ENCODE measurements at regions not wholly inside any gene's neighbourhood (a gene's known extent, or its start where the extent isn't known, plus 50 kb on each side); places are given as distances from the start of the nearest gene placed in this dataset.

GRCh38 chr9:108002371-108002956 lies 512.9 kb upstream of the KLF4 start:
- no peak for DNase-seq (ENCODE audit: low read depth in 2 of 2)

GRCh38 chr9:108001237-108001636 lies 511.7 kb upstream of the KLF4 start:
- DNase-seq (ENCODE audit: low read depth in 2 of 2): no peak

- DNase-seq (ENCODE audit: low read depth in 2 of 2): no peak
Measured at GRCh38 chr9:107999890-108000289, 510.3 kb upstream of the KLF4 start.

- no peak for DNase-seq (ENCODE audit: low read depth in 2 of 2)
Measured at GRCh38 chr9:107999011-107999410, 509.4 kb upstream of the KLF4 start.

GRCh38 chr9:107994648-107995047 lies 505.1 kb upstream of the KLF4 start:
- DNase-seq (ENCODE audit: low read depth in 2 of 2): no peak

GRCh38 chr9:107992271-107992670 lies 502.7 kb upstream of the KLF4 start:
- no peak for DNase-seq (ENCODE audit: low read depth in 2 of 2)

GRCh38 chr9:107991581-107991980 lies 502.0 kb upstream of the KLF4 start:
- DNase-seq (ENCODE audit: low read depth in 2 of 2): no peak

- DNase-seq (ENCODE audit: low read depth in 2 of 2): no peak
Measured at GRCh38 chr9:107989544-107989943, 500.0 kb upstream of the KLF4 start.

- no peak for DNase-seq (ENCODE audit: low read depth in 2 of 2)
Measured at GRCh38 chr9:107989099-107989498, 499.5 kb upstream of the KLF4 start.

- DNase-seq (ENCODE audit: low read depth in 2 of 2): no peak
Measured at GRCh38 chr9:107984956-107985355, 495.4 kb upstream of the KLF4 start.

GRCh38 chr9:107983762-107984161 lies 494.2 kb upstream of the KLF4 start:
- no peak for DNase-seq (ENCODE audit: low read depth in 2 of 2)

- DNase-seq (ENCODE audit: low read depth in 2 of 2): no peak
Measured at GRCh38 chr9:107983181-107983603, 493.6 kb upstream of the KLF4 start.

GRCh38 chr9:107982745-107983144 lies 493.2 kb upstream of the KLF4 start:
- DNase-seq (ENCODE audit: low read depth in 2 of 2): no peak

- DNase-seq (ENCODE audit: low read depth in 2 of 2): no peak
Measured at GRCh38 chr9:107982001-107982400, 492.4 kb upstream of the KLF4 start.

GRCh38 chr9:107980984-107981383 lies 491.4 kb upstream of the KLF4 start:
- no peak for DNase-seq (ENCODE audit: low read depth in 2 of 2)

GRCh38 chr9:107976767-107977166 lies 487.2 kb upstream of the KLF4 start:
- no peak for DNase-seq (ENCODE audit: low read depth in 2 of 2)

GRCh38 chr9:107975426-107976010 lies 485.9 kb upstream of the KLF4 start:
- DNase-seq (ENCODE audit: low read depth in 2 of 2): no peak

GRCh38 chr9:107973451-107973850 lies 483.9 kb upstream of the KLF4 start:
- no peak for DNase-seq (ENCODE audit: low read depth in 2 of 2)

GRCh38 chr9:107972346-107972745 lies 482.8 kb upstream of the KLF4 start:
- no peak for DNase-seq (ENCODE audit: low read depth in 2 of 2)

GRCh38 chr9:107971241-107971640 lies 481.7 kb upstream of the KLF4 start:
- DNase-seq (ENCODE audit: low read depth in 2 of 2): no peak

- DNase-seq (ENCODE audit: low read depth in 2 of 2): no peak
Measured at GRCh38 chr9:107970726-107971125, 481.2 kb upstream of the KLF4 start.

- DNase-seq (ENCODE audit: low read depth in 2 of 2): no peak
Measured at GRCh38 chr9:107969727-107970126, 480.2 kb upstream of the KLF4 start.

GRCh38 chr9:107969141-107969540 lies 479.6 kb upstream of the KLF4 start:
- DNase-seq (ENCODE audit: low read depth in 2 of 2): no peak

- DNase-seq (ENCODE audit: low read depth in 2 of 2): no peak
Measured at GRCh38 chr9:107963246-107963645, 473.7 kb upstream of the KLF4 start.

Data from stimulated activated CD8-positive, alpha-beta memory T cell treated with anti-CD3 and anti-CD28 coated beads, Interleukin-7, amount 100 ng/mL, for 1 hour (primary cell).